ENCODE measurements at regions not wholly inside any gene's neighbourhood (a gene's known extent, or its start where the extent isn't known, plus 50 kb on each side); places are given as distances from the start of the nearest gene placed in this dataset.

DNA sequence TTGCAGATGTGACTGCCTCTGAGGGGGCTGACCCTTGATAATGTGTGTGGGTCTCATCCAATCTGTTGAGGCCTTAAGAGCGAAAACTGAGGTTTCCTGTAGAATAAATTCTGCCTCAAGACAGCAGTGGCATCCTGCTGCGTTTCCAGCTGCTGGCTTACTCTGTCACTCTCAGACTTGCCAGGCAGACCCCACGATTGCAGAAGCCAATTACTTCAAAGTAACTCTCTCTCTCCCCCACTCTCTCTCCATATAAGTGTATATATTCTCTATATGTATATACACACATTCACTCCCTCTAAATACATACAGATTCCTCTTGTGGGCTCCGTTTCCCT lies 152.5 kb upstream of the ALKAL2 start:
- TF ChIP-seq POLR2A (IDR thresholded peaks at IDR 0.05) (no peak), POLR2AphosphoS5 (IDR thresholded peaks at IDR 0.05) (no peak)
- TF ChIP-seq, protein P1, sequence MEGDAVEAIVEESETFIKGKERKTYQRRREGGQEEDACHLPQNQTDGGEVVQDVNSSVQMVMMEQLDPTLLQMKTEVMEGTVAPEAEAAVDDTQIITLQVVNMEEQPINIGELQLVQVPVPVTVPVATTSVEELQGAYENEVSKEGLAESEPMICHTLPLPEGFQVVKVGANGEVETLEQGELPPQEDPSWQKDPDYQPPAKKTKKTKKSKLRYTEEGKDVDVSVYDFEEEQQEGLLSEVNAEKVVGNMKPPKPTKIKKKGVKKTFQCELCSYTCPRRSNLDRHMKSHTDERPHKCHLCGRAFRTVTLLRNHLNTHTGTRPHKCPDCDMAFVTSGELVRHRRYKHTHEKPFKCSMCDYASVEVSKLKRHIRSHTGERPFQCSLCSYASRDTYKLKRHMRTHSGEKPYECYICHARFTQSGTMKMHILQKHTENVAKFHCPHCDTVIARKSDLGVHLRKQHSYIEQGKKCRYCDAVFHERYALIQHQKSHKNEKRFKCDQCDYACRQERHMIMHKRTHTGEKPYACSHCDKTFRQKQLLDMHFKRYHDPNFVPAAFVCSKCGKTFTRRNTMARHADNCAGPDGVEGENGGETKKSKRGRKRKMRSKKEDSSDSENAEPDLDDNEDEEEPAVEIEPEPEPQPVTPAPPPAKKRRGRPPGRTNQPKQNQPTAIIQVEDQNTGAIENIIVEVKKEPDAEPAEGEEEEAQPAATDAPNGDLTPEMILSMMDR (IDR thresholded peaks at IDR 0.05), result no peak
- no peak overlapping the region for H3K4me3 ChIP-seq
- intact Hi-C loops (cut with DNase I; ENCODE audit: low total_unique reads), result no loop called here
- H3K27me3 ChIP-seq, result no peaks in the 10 kb centered on the region
- no peaks in the 10 kb centered on the region for H3K36me3 ChIP-seq
- DNase-seq (ENCODE audit: low spot score in 2 of 2), result no peak
- peak overlapping the region in 1 of 2 donors; percentile 83 for H3K27ac ChIP-seq
- no peaks in the 10 kb centered on the region for H3K4me1 ChIP-seq
- no peaks in the 10 kb centered on the region for H3K9me3 ChIP-seq

- intact Hi-C loops (cut with DNase I; ENCODE audit: low total_unique reads), result no loop called here
- Histone ChIP-seq H3K4me3 (no peak overlapping the region), H3K9me3 (no peaks in the 10 kb centered on the region), H3K36me3 (no peaks in the 10 kb centered on the region), H3K27me3 (no peaks in the 10 kb centered on the region), H3K4me1 (no peaks in the 10 kb centered on the region), H3K27ac (peak overlapping the region; percentile 61 to 83)
- TF ChIP-seq POLR2A (IDR thresholded peaks at IDR 0.05), result no peak
- TF ChIP-seq POLR2AphosphoS5 (IDR thresholded peaks at IDR 0.05), result peak in 1 of 3 donors; percentile 82
- TF ChIP-seq, protein P1 (IDR thresholded peaks at IDR 0.05), result no peak
- peak in 1 of 2 donors; percentile 29 for DNase-seq (ENCODE audit: low spot score in 2 of 2)
These were observed 151.9 kb upstream of the ALKAL2 start for GRCh38 chr2:439556-440402.

- Histone ChIP-seq H3K9me3 (no peaks in the 10 kb centered on the region), H3K4me1 (no peaks in the 10 kb centered on the region), H3K27ac (peak overlapping the region in 1 of 2 donors; percentile 13), H3K4me3 (no peak overlapping the region), H3K36me3 (no peaks in the 10 kb centered on the region), H3K27me3 (no peaks in the 10 kb centered on the region)
- intact Hi-C loops (cut with DNase I; ENCODE audit: low total_unique reads), result no loop called here
- no peak for DNase-seq (ENCODE audit: low spot score in 2 of 2)
- TF ChIP-seq, protein P1 (IDR thresholded peaks at IDR 0.05), result no peak
These were observed 151.2 kb upstream of the ALKAL2 start for GRCh38 chr2:439077-439476.

DNA sequence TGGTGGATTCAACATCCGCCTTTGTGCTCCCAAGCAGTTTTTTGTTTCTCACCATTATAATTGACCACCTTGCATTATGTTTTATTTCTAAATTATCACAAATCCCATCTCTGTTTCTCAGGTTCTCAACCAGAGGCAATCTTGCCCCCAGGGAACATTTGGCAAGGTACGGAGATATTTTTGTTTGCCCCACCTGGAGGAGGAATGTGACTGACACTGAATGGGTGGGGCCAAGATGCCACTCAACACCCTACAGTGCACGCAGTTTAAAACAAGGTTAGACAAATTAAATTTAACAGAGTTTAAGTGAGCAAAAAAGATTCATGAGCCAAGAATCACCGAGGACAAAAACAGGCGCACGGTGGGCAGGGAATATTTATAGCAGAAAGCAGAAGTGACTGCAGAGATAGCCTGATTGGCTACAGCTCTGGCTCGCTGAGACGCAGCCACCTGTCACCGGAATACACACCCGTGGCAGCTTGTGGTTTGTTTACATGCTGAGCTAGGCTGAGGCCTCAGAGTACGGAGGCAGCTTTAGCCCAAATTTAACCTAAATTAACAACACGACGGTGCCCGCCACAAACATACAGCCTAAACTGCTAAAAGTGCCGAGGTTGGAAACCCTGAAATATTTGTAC lies 150.0 kb upstream of the ALKAL2 start:
- H3K4me3 ChIP-seq, result peak overlapping the region in 1 of 3 donors; percentile 26
- DNase-seq (ENCODE audit: low spot score in 2 of 2), result peak in 1 of 2 donors; percentile 46
- TF ChIP-seq POLR2AphosphoS5 (IDR thresholded peaks at IDR 0.05), result no peak
- no peak for TF ChIP-seq POLR2A (IDR thresholded peaks at IDR 0.05)
- TF ChIP-seq, protein P1 (IDR thresholded peaks at IDR 0.05), result no peak
- H3K4me1 ChIP-seq, result no peaks in the 10 kb centered on the region
- H3K9me3 ChIP-seq, result no peaks in the 10 kb centered on the region
- intact Hi-C loops (cut with DNase I; ENCODE audit: low total_unique reads), result no loop called here
- H3K36me3 ChIP-seq, result no peaks in the 10 kb centered on the region
- H3K27me3 ChIP-seq, result no peaks in the 10 kb centered on the region
- peak overlapping the region in 1 of 2 donors; percentile 3 for H3K27ac ChIP-seq

DNA sequence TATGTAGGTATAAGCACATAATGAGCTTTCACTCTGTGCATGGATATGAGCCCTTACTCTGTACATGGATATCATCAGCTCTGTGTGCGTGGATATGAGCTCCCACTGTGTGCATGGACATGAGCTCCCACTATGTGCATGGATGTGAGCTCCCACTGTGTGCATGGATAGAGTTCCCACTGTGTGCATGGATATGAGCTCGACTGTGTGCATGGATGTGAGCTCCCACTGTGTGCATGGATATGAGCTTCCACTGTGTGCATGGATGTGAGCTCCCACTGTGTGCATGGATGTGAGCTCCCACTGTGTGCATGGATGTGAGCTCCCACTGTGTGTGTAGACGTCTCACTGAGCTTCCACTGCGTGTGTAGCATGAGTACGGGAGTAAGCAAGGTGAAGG lies 149.3 kb upstream of the ALKAL2 start:
- H3K9me3 ChIP-seq, result no peaks in the 10 kb centered on the region
- H3K4me1 ChIP-seq, result no peaks in the 10 kb centered on the region
- no peak overlapping the region for H3K4me3 ChIP-seq
- H3K27ac ChIP-seq, result no peak overlapping the region
- H3K36me3 ChIP-seq, result no peaks in the 10 kb centered on the region
- TF ChIP-seq POLR2A (IDR thresholded peaks at IDR 0.05), result no peak
- TF ChIP-seq POLR2AphosphoS5 (IDR thresholded peaks at IDR 0.05), result no peak
- TF ChIP-seq, protein P1 (IDR thresholded peaks at IDR 0.05), result no peak
- no peaks in the 10 kb centered on the region for H3K27me3 ChIP-seq
- intact Hi-C loops (cut with DNase I; ENCODE audit: low total_unique reads), result no loop called here
- DNase-seq (ENCODE audit: low spot score in 2 of 2), result no peak
